K562 (cell line): ENCODE measurements at regions not wholly inside any gene's neighbourhood (a gene's known extent, or its start where the extent isn't known, plus 50 kb on each side); places are given as distances from the start of the nearest gene placed in this dataset.

Source experiments
- ATAC-seq: fragments of 200-7000 bp; cut with Tn5 transposase; 3 replicates; pipeline ENCODE4 v1.9.1; 2020; ENCODE audit warnings: moderate library complexity
- BruUV-seq: library from RNA; stranded (reverse); fragments of 400-500 nt; replicated peaks from 2 replicates; lab custom pipeline; 2021; lab: Mats Ljungman, UMichigan
- CTCF ChIA-PET: fragments of 300-600 bp; formaldehyde crosslinking; extraction: SDS; loops from one replicate; lab custom pipeline; 2021; ENCODE audit warnings: low intra/inter-chr PET ratio; lab: Yijun Ruan, JAX
- POLR2A ChIA-PET: fragments of 300-600, 350-650 bp; sonication (Branson Sonifier 250); formaldehyde crosslinking; extraction: SDS; loops from one replicate; lab custom pipeline; 2021; ENCODE audit warnings: antibody characterized with exemption, inconsistent platforms; lab: Yijun Ruan, JAX
- DNase-seq, 4 experiments: peaks; one replicate each; pipeline versions ENCODE4 v3.0.0 to v3.0.0-alpha.2; 2011 to 2018; ENCODE audit warnings: low spot score in 3 of 4, mixed read lengths in 3 of 4; ENCODE audit errors: extremely low read depth in 1 of 4
- FAIRE-seq: peaks from 2 replicates; lab custom pipeline; 2011; peaks lifted over from hg19 to GRCh38; lab: Jason Lieb, UNC
- H2AFZ ChIP-seq: 2 replicates; pipeline ENCODE4 v1.6.0; 2011; ENCODE audit warnings: low read depth, low read length, control low read depth, inconsistent platforms
- H3K27ac ChIP-seq: fragments of 200-600 bp; 3 replicates; pipeline ENCODE4 v1.8.0; 2011; ENCODE audit warnings: low read depth, mild to moderate bottlenecking, control low read depth, inconsistent platforms, low read length, moderate library complexity, mixed read lengths; ENCODE audit errors: extremely low read depth
- H3K27me3 ChIP-seq, 2 experiments: fragments of 300-600 bp in 1 of 2; 2 replicates in 1 of 2; 3 replicates in 1 of 2; pipeline versions ENCODE4 v1.6.0 to v1.8.0; 2011; ENCODE audit warnings: inconsistent platforms in 2 of 2, low read length in 2 of 2, mild to moderate bottlenecking in 1 of 2, mixed read lengths in 1 of 2, moderate library complexity in 1 of 2; ENCODE audit not compliant: control insufficient read depth in 2 of 2, insufficient read depth in 2 of 2
- H3K36me3 ChIP-seq: fragments of 300-600 bp; 3 replicates; pipeline ENCODE4 v1.8.0; 2011; ENCODE audit warnings: mild to moderate bottlenecking, low read length, inconsistent platforms; ENCODE audit not compliant: control insufficient read depth, insufficient read depth
- H3K4me1 ChIP-seq, 2 experiments: fragments of 200-600 bp in 1 of 2; replicated peaks in 1 of 2; 2 replicates in 1 of 2; 3 replicates in 1 of 2; pipeline versions ENCODE4 v1.5.1 to v1.8.0; 2011; ENCODE audit warnings: inconsistent platforms in 2 of 2, low read length in 2 of 2, mild to moderate bottlenecking in 1 of 2, mixed read lengths in 1 of 2, moderate library complexity in 1 of 2; ENCODE audit not compliant: control insufficient read depth in 2 of 2, insufficient read depth in 2 of 2
- H3K4me2 ChIP-seq: 2 replicates; pipeline ENCODE4 v1.6.1; 2011; ENCODE audit warnings: low read length, control low read depth, inconsistent platforms, mixed read lengths; ENCODE audit not compliant: insufficient read depth
- H3K4me3 ChIP-seq: fragments of 200-600 bp; sonication (generic), shearing (Covaris generic); 2 replicates; pipeline ENCODE4 v1.5.1; 2016; ENCODE audit warnings: control low read depth, inconsistent platforms
- H3K79me2 ChIP-seq: fragments of 200-600 bp; 3 replicates; pipeline ENCODE4 v1.8.0; 2011; ENCODE audit warnings: low read length, inconsistent platforms; ENCODE audit not compliant: control insufficient read depth, insufficient read depth
- H3K9ac ChIP-seq, 2 experiments: 2 replicates each; pipeline versions ENCODE4 v1.6.0 to v1.6.1; 2011; ENCODE audit warnings: low read depth in 2 of 2, low read length in 2 of 2, control low read depth in 1 of 2, inconsistent platforms in 1 of 2, mild to moderate bottlenecking in 1 of 2, mixed read lengths in 1 of 2; ENCODE audit not compliant: insufficient read depth in 1 of 2
- H3K9me1 ChIP-seq: one replicate; pipeline ENCODE4 v1.6.0; 2011; ENCODE audit warnings: inconsistent platforms, mild to moderate bottlenecking, low read length, moderate library complexity; ENCODE audit not compliant: control insufficient read depth, insufficient read depth
- H3K9me3 ChIP-seq: replicated peaks from 2 replicates; pipeline ENCODE4 v1.5.1; 2011; ENCODE audit warnings: low read depth, low read length, inconsistent platforms; ENCODE audit not compliant: control insufficient read depth, insufficient read depth
- H4K20me1 ChIP-seq: replicated peaks from 2 replicates; pipeline ENCODE4 v1.6.1; 2011; ENCODE audit warnings: low read length, inconsistent platforms, mixed read lengths; ENCODE audit not compliant: control insufficient read depth, insufficient read depth
- AFF1 ChIP-seq, 2 experiments: fragments of 450-650 bp; IDR thresholded peaks; 2 replicates each; pipeline ENCODE4 v1.6.1; 2018; ENCODE audit warnings: mild to moderate bottlenecking in 2 of 2, low read depth in 1 of 2; ENCODE audit not compliant: partially characterized antibody in 2 of 2
- CC2D1A ChIP-seq: fragments of 450-650 bp; IDR thresholded peaks from 2 replicates; pipeline ENCODE4 v1.6.1; 2017; ENCODE audit warnings: mild to moderate bottlenecking
- CREB1 ChIP-seq, 2 experiments: sonication (generic) in 1 of 2; formaldehyde crosslinking in 1 of 2; IDR thresholded peaks; 2 replicates each; pipeline versions ENCODE4 v1.6.1 to v1.8.0; 2012 to 2022; ENCODE audit warnings: inconsistent platforms in 1 of 2, mild to moderate bottlenecking in 1 of 2, missing genetic modification reagents in 1 of 2, moderate library complexity in 1 of 2
- NFYB ChIP-seq: IDR thresholded peaks from 2 replicates; pipeline ENCODE4 v1.6.1; 2011; ENCODE audit warnings: mild to moderate bottlenecking, moderate library complexity; ENCODE audit not compliant: insufficient read length; ENCODE audit errors: extremely low read depth
- RUNX1 ChIP-seq: sonication (generic); IDR thresholded peaks from 2 replicates; pipeline ENCODE4 v1.6.1; 2016; ENCODE audit warnings: antibody characterized with exemption, low read depth
- WGBS: fragments of 100-300 bp; shearing (Covaris generic); methylation state at CpG from one replicate; pipeline ENCODE4 v1.1.6; 2016; ENCODE audit warnings: low coverage, mixed read lengths; ENCODE audit not compliant: insufficient coverage; ENCODE audit errors: missing lambda C conversion rate; 5-methylcytosine and 5-hydroxymethylcytosine counted together
- in situ Hi-C: fragments of 300-500 bp; cut with MboI; formaldehyde crosslinking; loops from 4 replicates; pipeline ENCODE4 v1.15.0; 2018; ENCODE audit warnings: inconsistent platforms, mixed read lengths
- intact Hi-C: fragments of 100-400 bp; cut with micrococcal nuclease; formaldehyde crosslinking; loops from 2 replicates; pipeline ENCODE4 v1.14.2; 2022

GRCh38 chr7:87671-88070 lies 104.7 kb upstream of the FAM20C start:
- Histone ChIP-seq H4K20me1 (peaks cover 14% of the 10 kb centered on the region; the same call in 1 of the 2 replicates), H2AFZ (no peak overlapping the region), H3K27ac (no peak overlapping the region), H3K36me3 (no peaks in the 10 kb centered on the region), H3K9ac (no peak overlapping the region), H3K4me1 (peaks cover 0 to 20% of the 10 kb centered on the region in 2 experiments; a peak in 1 of 5 replicates), H3K79me2 (no peaks in the 10 kb centered on the region), H3K9me3 (no peaks in the 10 kb centered on the region; the same call in 1 of the 2 replicates), H3K4me2 (no peak overlapping the region), H3K9me1 (no peaks in the 10 kb centered on the region), H3K4me3 (no peak overlapping the region), H3K27me3 (peaks cover 48 to 82% of the 10 kb centered on the region in 2 experiments)
- no peak for ATAC-seq
- no peak for FAIRE-seq
- 0% methylated on average over 8 of the region's 8 CpGs for WGBS
- TF ChIP-seq NFYB (no peak), CREB1 (IDR thresholded peaks at IDR 0.05) (no peak), CREB1 (CRISPR knock-in tag; IDR thresholded peaks at IDR 0.05) (no peak), CC2D1A (no peak), AFF1 (IDR thresholded peaks at IDR 0.05; ENCODE audit: low read depth in 1 of 2, partially characterized antibody in 2 of 2) (no peak), RUNX1 (no peak)
- DNase-seq = no peak
- ChIA-PET POLR2A (interaction anchor here (1.3 to 2.7 kb wide), 2 partner anchors 9 to 51 kb away, joined by 3 to 11 read pairs; no protein-coding TSS in a partner anchor), CTCF (no interaction called here)
- in situ Hi-C loops (no loop called here), intact Hi-C loops (no loop called here)
- no TSS peak for BruUV-seq
